ENCODE measurements at regions not wholly inside any gene's neighbourhood (a gene's known extent, or its start where the extent isn't known, plus 50 kb on each side); places are given as distances from the start of the nearest gene placed in this dataset.

- no peaks in the 10 kb centered on the region for H4K20me1 ChIP-seq (ENCODE audit: control insufficient read depth, insufficient read depth, insufficient read length)
- H2BK15ac ChIP-seq (ENCODE audit: low read depth, low read length), result no peak overlapping the region
- H3K9ac ChIP-seq (ENCODE audit: extremely low read depth, insufficient read length, low read length), result no peak overlapping the region
- no peak overlapping the region for H3T11ph ChIP-seq (ENCODE audit: low read length)
- no peak overlapping the region for H2BK20ac ChIP-seq (ENCODE audit: low read depth, low read length, poor library complexity, severe bottlenecking)
- Mint-ChIP-seq H3K4me1 (peaks cover 12 to 24% of the 10 kb centered on the region in 2 experiments), H3K27ac (no peak overlapping the region), H3K9me3 (peaks cover 0 to 14% of the 10 kb centered on the region in 2 experiments; a peak in 4 of 5 replicates), H3K27me3 (ENCODE audit: low read depth) (peaks cover 10% of the 10 kb centered on the region), H3K36me3 (ENCODE audit: insufficient read depth in 1 of 3, low read depth in 3 of 3) (no peaks in the 10 kb centered on the region), H3K4me3 (no peak overlapping the region)
- H2BK120ac ChIP-seq (ENCODE audit: low read depth, low read length, poor library complexity, severe bottlenecking), result no peak overlapping the region
- no peaks in the 10 kb centered on the region for H3K79me1 ChIP-seq (ENCODE audit: insufficient read depth, low read depth, low read length, poor library complexity, severe bottlenecking)
- H3K27me3 ChIP-seq (ENCODE audit: insufficient read depth, low read length), result no peaks in the 10 kb centered on the region
- H3K18ac ChIP-seq (ENCODE audit: insufficient read length, low read depth, low read length), result no peak overlapping the region
- no peak overlapping the region for H3K4ac ChIP-seq (ENCODE audit: low read depth, low read length)
- no peaks in the 10 kb centered on the region for H3K9me3 ChIP-seq (ENCODE audit: control insufficient read depth, low read depth, low read length)
- no peak overlapping the region for H2AFZ ChIP-seq (ENCODE audit: low read length)
- H3K4me2 ChIP-seq (ENCODE audit: insufficient read depth, insufficient read length, low read length), result no peak overlapping the region
- no peak overlapping the region for H2BK5ac ChIP-seq (ENCODE audit: insufficient read length, low read length)
- no CpG with 5 or more reads among the region's 2 CpGs for WGBS (ENCODE audit: extremely low coverage, insufficient read length, low lambda C conversion rate)
- no peak overlapping the region for H4K91ac ChIP-seq (ENCODE audit: insufficient read length, low read depth, low read length)
- H4K8ac ChIP-seq (replicated peaks; ENCODE audit: insufficient read length, low read depth, low read length), result no peak overlapping the region
- DNase-seq, result no peak
- TF ChIP-seq CTCF (conservative IDR thresholded peaks at IDR 0.05), result no peak
- no peak overlapping the region for H4K5ac ChIP-seq (ENCODE audit: insufficient read length, low read depth, low read length)
- no peak overlapping the region for H2BK12ac ChIP-seq (ENCODE audit: insufficient read length, low read depth, low read length)
- H3K4me1 ChIP-seq (ENCODE audit: insufficient read depth, low read length), result no peaks in the 10 kb centered on the region; the same call in 1 of the 2 replicates
- no peak overlapping the region for H3K56ac ChIP-seq (ENCODE audit: insufficient read length, low read depth, low read length)
- H3K79me2 ChIP-seq (ENCODE audit: insufficient read depth, low read length), result no peaks in the 10 kb centered on the region
- H3K23ac ChIP-seq (ENCODE audit: insufficient read length, low read depth, low read length), result no peak overlapping the region
- H3K23me2 ChIP-seq (ENCODE audit: insufficient read length, low read depth, low read length, poor library complexity, severe bottlenecking), result no peaks in the 10 kb centered on the region
- H3K27ac ChIP-seq (ENCODE audit: insufficient read length, low read depth, low read length), result no peak overlapping the region
- H3K14ac ChIP-seq (ENCODE audit: insufficient read depth, low read length), result no peak overlapping the region
- H2AK5ac ChIP-seq (ENCODE audit: insufficient read length, low read length), result no peak overlapping the region
These were observed 473.4 kb upstream of the CPEB2 start for GRCh38 chr4:14528918-14529317.

All from H9 (cell line).